Spleen (tissue), 11 donors: ENCODE measurements at regions not wholly inside any gene's neighbourhood (a gene's known extent, or its start where the extent isn't known, plus 50 kb on each side); places are given as distances from the start of the nearest gene placed in this dataset.

Source experiments
- DNase-seq: peaks from one replicate; pipeline ENCODE4 v3.0.0-alpha.2; 2020
- H3K27ac ChIP-seq, 8 donors: fragments of 200-600 bp; sonication (generic) in 7 of 8; 1 replicate in 4 of 8; 2 replicates in 4 of 8; pipeline versions ENCODE4 v1.5.0 to v1.8.0; 2016 to 2021; ENCODE audit warnings: inconsistent platforms in 4 of 8, mild to moderate bottlenecking in 4 of 8, moderate library complexity in 1 of 8
- H3K27me3 ChIP-seq, 7 donors: fragments of 200-600 bp; sonication (generic) in 6 of 7; replicated peaks in 1 of 7; 1 replicate in 4 of 7; 2 replicates in 3 of 7; pipeline versions ENCODE4 v1.5.0 to v1.8.0; 2016 to 2021; ENCODE audit warnings: inconsistent platforms in 3 of 7, mild to moderate bottlenecking in 1 of 7
- H3K36me3 ChIP-seq, 6 donors: fragments of 200-600 bp; sonication (generic) in 5 of 6; 1 replicate in 4 of 6; 2 replicates in 2 of 6; pipeline versions ENCODE4 v1.5.0 to v1.8.0; 2016 to 2021; ENCODE audit warnings: inconsistent platforms in 2 of 6
- H3K4me1 ChIP-seq, 6 donors: fragments of 200-600 bp; sonication (generic) in 5 of 6; 1 replicate in 3 of 6; 2 replicates in 3 of 6; pipeline versions ENCODE4 v1.5.0 to v1.8.0; 2016 to 2021; ENCODE audit warnings: inconsistent platforms in 3 of 6
- H3K4me3 ChIP-seq, 8 donors: fragments of 200-600 bp; sonication (generic) in 7 of 8; 1 replicate in 4 of 8; 2 replicates in 4 of 8; pipeline versions ENCODE4 v1.5.0 to v1.8.0; 2016 to 2021; ENCODE audit warnings: inconsistent platforms in 4 of 8, mild to moderate bottlenecking in 4 of 8, moderate library complexity in 2 of 8
- H3K9me3 ChIP-seq, 8 donors: fragments of 200-600 bp; sonication (generic) in 7 of 8; 1 replicate in 4 of 8; 2 replicates in 4 of 8; pipeline versions ENCODE4 v1.5.0 to v1.8.0; 2016 to 2021; ENCODE audit warnings: inconsistent platforms in 4 of 8
- POLR2A ChIP-seq, 3 donors: fragments of 450-650 bp; IDR thresholded peaks; one replicate each; pipeline ENCODE4 v1.5.1; 2017; ENCODE audit warnings: antibody characterized with exemption in 3 of 3, mild to moderate bottlenecking in 1 of 3
- POLR2AphosphoS5 ChIP-seq, 3 donors: sonication (generic); formaldehyde crosslinking; IDR thresholded peaks; one replicate each; pipeline ENCODE4 v1.5.1; 2017; ENCODE audit warnings: antibody characterized with exemption in 3 of 3
- WGBS, 5 donors: extraction: QIAGEN DNeasy Blood & Tissue Kit in 3 of 5; methylation state at CpG; one replicate each; pipeline versions ENCODE4 v1.1.5 to v1.1.7; 2013 to 2018; 5-methylcytosine and 5-hydroxymethylcytosine counted together
- intact Hi-C: fragments of 100-400 bp; cut with DNase I; formaldehyde crosslinking; loops from one replicate; pipeline ENCODE4 v1.15.0; 2023; ENCODE audit warnings: low total_unique reads
- TF ChIP-seq, protein P1 (sequence below), 11 experiments: fragments of 200-600 bp in 7 of 11; fragments of 450-650 bp in 4 of 11; sonication (generic) in 4 of 11; IDR thresholded peaks in 8 of 11; conservative IDR thresholded peaks in 3 of 11; 1 replicate in 7 of 11; 2 replicates in 4 of 11; pipeline versions ENCODE4 v1.4.0 to v1.8.0; 2016 to 2021; ENCODE audit warnings: antibody characterized with exemption in 11 of 11, inconsistent platforms in 4 of 11, mild to moderate bottlenecking in 1 of 11
- donor health status: healthy with polysubstance abuse.
- donor health status: DM: no; HTN: no; CAD: no; lungs with moderate emphysema.
- donor health status: DM: no; HTN: no; CAD: no.
- donor health status: Bipolar disorder and iron deficiency.
- donor health status: healthy.
- donor health status: DM: no; HTN: no; CAD: no.
- donor health status: DM: yes; HTN: yes; CAD: no.

DNA sequence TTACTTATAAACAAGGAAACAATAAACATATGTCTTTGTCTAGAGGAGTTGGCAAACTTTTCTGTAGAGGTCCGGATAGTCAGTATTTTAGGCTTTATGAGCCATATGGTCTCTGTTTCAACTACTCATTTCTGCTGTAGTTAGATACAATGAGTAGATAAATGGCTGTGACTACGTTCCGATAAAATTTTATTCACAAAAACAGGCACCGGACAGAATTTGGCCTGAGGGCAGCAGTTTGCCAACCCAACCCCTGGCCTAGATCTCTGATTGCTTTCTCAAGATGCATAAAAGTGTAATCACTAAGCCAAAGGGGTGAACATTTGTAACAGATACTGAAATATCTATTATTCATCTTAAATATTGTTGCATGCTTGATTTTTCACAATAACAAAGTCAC, 123.1 kb upstream of the ESRRG start:
- Histone ChIP-seq H3K27me3 (no peaks in the 10 kb centered on the region), H3K9me3 (no peaks in the 10 kb centered on the region), H3K4me3 (no peak overlapping the region), H3K27ac (no peak overlapping the region), H3K36me3 (no peaks in the 10 kb centered on the region), H3K4me1 (no peaks in the 10 kb centered on the region)
- WGBS, 5 donors = 87 to 93% (median 89%) methylated on average over 4 of the region's 4 CpGs
- TF ChIP-seq, protein P1, sequence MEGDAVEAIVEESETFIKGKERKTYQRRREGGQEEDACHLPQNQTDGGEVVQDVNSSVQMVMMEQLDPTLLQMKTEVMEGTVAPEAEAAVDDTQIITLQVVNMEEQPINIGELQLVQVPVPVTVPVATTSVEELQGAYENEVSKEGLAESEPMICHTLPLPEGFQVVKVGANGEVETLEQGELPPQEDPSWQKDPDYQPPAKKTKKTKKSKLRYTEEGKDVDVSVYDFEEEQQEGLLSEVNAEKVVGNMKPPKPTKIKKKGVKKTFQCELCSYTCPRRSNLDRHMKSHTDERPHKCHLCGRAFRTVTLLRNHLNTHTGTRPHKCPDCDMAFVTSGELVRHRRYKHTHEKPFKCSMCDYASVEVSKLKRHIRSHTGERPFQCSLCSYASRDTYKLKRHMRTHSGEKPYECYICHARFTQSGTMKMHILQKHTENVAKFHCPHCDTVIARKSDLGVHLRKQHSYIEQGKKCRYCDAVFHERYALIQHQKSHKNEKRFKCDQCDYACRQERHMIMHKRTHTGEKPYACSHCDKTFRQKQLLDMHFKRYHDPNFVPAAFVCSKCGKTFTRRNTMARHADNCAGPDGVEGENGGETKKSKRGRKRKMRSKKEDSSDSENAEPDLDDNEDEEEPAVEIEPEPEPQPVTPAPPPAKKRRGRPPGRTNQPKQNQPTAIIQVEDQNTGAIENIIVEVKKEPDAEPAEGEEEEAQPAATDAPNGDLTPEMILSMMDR (IDR thresholded peaks at IDR 0.05 in 8 of 11, conservative IDR thresholded peaks at IDR 0.05 in 3 of 11) = no peak
- no peak for TF ChIP-seq POLR2A (IDR thresholded peaks at IDR 0.05)
- TF ChIP-seq POLR2AphosphoS5 (IDR thresholded peaks at IDR 0.05) = no peak
- no peak for DNase-seq
- intact Hi-C loops = no loop called here

DNA sequence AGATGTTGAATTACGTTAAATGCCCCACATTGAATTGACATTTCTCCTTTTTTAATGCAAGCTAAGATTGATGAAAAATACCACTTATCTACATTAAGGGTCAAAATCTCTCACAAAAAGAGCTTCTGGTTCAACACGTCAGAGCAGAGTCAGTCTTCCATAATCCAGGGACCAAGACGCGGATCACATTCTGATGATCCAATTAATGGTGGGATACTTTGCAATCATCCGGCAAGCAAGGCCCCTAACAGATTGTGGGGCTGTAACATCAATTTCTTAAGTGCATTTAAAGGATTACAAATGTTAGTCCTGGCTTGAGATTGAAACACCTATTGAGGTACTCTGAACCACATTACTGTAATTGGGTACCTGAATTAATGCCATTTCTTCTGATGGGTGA, 120.2 kb upstream of the ESRRG start:
- H3K36me3 ChIP-seq = no peaks in the 10 kb centered on the region
- 90 to 98% (median 93%) methylated on average over 5 of the region's 5 CpGs for WGBS, 5 donors

DNA sequence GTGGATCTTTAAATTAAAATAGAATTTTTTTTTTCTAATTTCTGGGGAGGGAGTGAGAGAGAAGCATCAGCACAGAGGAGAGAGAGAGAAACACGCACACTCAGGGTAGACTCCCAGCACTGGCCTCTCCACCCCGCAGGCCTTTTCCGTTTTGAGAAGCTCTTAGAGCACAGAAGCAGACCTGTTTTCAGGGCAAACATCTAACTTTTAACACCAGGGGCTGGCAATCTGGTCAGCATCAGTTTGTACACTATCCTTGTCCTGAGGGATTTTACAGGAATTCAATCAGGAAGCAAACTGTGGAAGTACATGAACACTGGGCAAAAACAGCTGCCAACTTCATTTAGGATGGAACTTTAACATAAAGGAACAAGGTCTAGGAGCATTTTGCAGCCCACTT, 117.9 kb upstream of the ESRRG start:
- Histone ChIP-seq H3K9me3 (no peaks in the 10 kb centered on the region), H3K4me3 (no peak overlapping the region), H3K27me3 (no peaks in the 10 kb centered on the region), H3K4me1 (no peaks in the 10 kb centered on the region), H3K27ac (no peak overlapping the region), H3K36me3 (no peaks in the 10 kb centered on the region)
- DNase-seq = no peak
- TF ChIP-seq, protein P1 (IDR thresholded peaks at IDR 0.05 in 8 of 11, conservative IDR thresholded peaks at IDR 0.05 in 3 of 11) = no peak
- TF ChIP-seq POLR2A (IDR thresholded peaks at IDR 0.05) (no peak), POLR2AphosphoS5 (IDR thresholded peaks at IDR 0.05) (no peak)
- intact Hi-C loops = no loop called here
- WGBS, 5 donors = 71 to 89% (median 80%) methylated on average over 3 of the region's 3 CpGs

More for the DNA sequence above, 120.2 kb upstream of the ESRRG start:
- no peaks in the 10 kb centered on the region for H3K9me3 ChIP-seq
- intact Hi-C loops = no loop called here
- H3K4me3 ChIP-seq = no peak overlapping the region
- no peaks in the 10 kb centered on the region for H3K27me3 ChIP-seq
- TF ChIP-seq POLR2AphosphoS5 (IDR thresholded peaks at IDR 0.05) (no peak), POLR2A (IDR thresholded peaks at IDR 0.05) (no peak)
- TF ChIP-seq, protein P1 (IDR thresholded peaks at IDR 0.05 in 8 of 11, conservative IDR thresholded peaks at IDR 0.05 in 3 of 11) = no peak
- no peak overlapping the region for H3K27ac ChIP-seq
- no peaks in the 10 kb centered on the region for H3K4me1 ChIP-seq
- no peak for DNase-seq

DNA sequence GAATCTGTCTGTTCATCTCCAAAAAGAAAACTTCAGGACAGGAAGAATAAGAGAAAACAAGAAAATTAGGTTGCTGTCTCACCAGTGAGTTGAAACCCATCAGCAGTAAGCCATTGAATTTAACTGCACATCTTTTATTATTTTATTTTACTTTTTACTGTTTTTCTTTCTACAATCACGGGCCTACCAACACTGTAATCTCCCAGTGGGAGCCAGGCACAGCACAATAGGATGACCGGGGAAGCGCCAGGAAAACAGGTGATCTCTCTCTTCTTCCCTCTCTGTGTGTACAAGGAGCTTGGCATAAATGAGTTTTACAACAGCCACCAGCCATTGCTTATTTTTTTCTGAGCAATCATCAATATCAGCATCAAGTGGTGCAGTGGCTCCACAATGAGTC, 113.1 kb upstream of the ESRRG start:
- 79 to 87% (median 85%) methylated on average over 3 of the region's 3 CpGs for WGBS, 5 donors
- DNase-seq = no peak
- no peak overlapping the region for H3K4me3 ChIP-seq
- intact Hi-C loops = no loop called here
- TF ChIP-seq, protein P1 (IDR thresholded peaks at IDR 0.05 in 8 of 11, conservative IDR thresholded peaks at IDR 0.05 in 3 of 11) = no peak
- TF ChIP-seq POLR2AphosphoS5 (IDR thresholded peaks at IDR 0.05) (no peak), POLR2A (IDR thresholded peaks at IDR 0.05) (no peak)
- H3K27ac ChIP-seq = no peak overlapping the region
- no peaks in the 10 kb centered on the region for H3K9me3 ChIP-seq
- H3K4me1 ChIP-seq = no peaks in the 10 kb centered on the region
- no peaks in the 10 kb centered on the region for H3K27me3 ChIP-seq
- H3K36me3 ChIP-seq = no peaks in the 10 kb centered on the region
